ENCODE measurements at regions not wholly inside any gene's neighbourhood (a gene's known extent, or its start where the extent isn't known, plus 50 kb on each side); places are given as distances from the start of the nearest gene placed in this dataset.

DNA sequence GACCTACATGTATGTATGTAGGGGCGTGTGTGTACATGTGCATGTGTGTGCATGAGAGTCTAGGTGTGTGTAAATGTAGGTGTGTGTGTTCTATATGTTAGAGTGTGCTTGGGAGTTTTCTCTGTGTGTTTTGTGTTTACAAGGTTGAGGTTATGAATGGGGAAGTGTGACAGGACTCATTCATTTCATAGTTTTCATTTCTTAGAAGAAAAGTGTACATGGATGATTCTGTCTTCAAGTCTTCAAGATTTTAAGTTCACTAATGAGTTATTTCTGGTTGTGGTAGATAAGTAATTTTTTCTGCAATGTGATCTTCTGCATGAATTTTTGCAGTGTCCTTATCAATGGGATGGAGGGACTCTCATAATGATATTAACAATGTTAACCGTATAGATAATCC is 118.2 kb upstream of the SLC10A2 start:
- TF ChIP-seq EZH2phosphoT487 (IDR thresholded peaks at IDR 0.05; ENCODE audit: low read depth, severe bottlenecking, unreplicated experiment) = no peak
- no peak for TF ChIP-seq CTCF (IDR thresholded peaks at IDR 0.05; ENCODE audit: poor library complexity)
- TF ChIP-seq EZH2 (IDR thresholded peaks at IDR 0.05; ENCODE audit: borderline replicate concordance) = no peak
- Histone ChIP-seq H3K79me2 (no peaks in the 10 kb centered on the region), H2AFZ (no peak overlapping the region), H3K36me3 (replicated peaks; ENCODE audit: insufficient read depth, low read depth) (no peaks in the 10 kb centered on the region), H3K9me2 (replicated peaks; ENCODE audit: insufficient read depth) (no peaks in the 10 kb centered on the region), H3K27me3 (no peaks in the 10 kb centered on the region), H3K4me3 (no peak overlapping the region), H3K27ac (no peak overlapping the region), H3K4me1 (ENCODE audit: insufficient read depth) (no peaks in the 10 kb centered on the region), H3K4me2 (no peak overlapping the region), H4K20me1 (ENCODE audit: insufficient read depth, poor library complexity, severe bottlenecking) (no peaks in the 10 kb centered on the region), H3K9me3 (ENCODE audit: low read depth) (no peaks in the 10 kb centered on the region)
- DNase-seq (ENCODE audit: low spot score) = no peak
- 89% methylated on average over 2 of the region's 2 CpGs for WGBS (ENCODE audit: low lambda C conversion rate, missing lambda C conversion rate)

GRCh38 chr13:103178986-103179943 is 113.0 kb upstream of the SLC10A2 start:
- DNase-seq (ENCODE audit: low spot score) = no peak
- Histone ChIP-seq H3K79me2 (no peaks in the 10 kb centered on the region), H4K20me1 (ENCODE audit: insufficient read depth, poor library complexity, severe bottlenecking) (no peaks in the 10 kb centered on the region), H3K4me2 (no peak overlapping the region), H3K36me3 (replicated peaks; ENCODE audit: insufficient read depth, low read depth) (no peaks in the 10 kb centered on the region), H3K4me1 (ENCODE audit: insufficient read depth) (no peaks in the 10 kb centered on the region), H3K27me3 (no peaks in the 10 kb centered on the region), H3K9me3 (ENCODE audit: low read depth) (no peaks in the 10 kb centered on the region), H2AFZ (no peak overlapping the region), H3K4me3 (no peak overlapping the region), H3K9me2 (replicated peaks; ENCODE audit: insufficient read depth) (no peaks in the 10 kb centered on the region), H3K27ac (no peak overlapping the region)
- 81% methylated on average over 10 of the region's 10 CpGs for WGBS (ENCODE audit: low lambda C conversion rate, missing lambda C conversion rate)
- TF ChIP-seq EZH2 (IDR thresholded peaks at IDR 0.05; ENCODE audit: borderline replicate concordance) (no peak), EZH2phosphoT487 (IDR thresholded peaks at IDR 0.05; ENCODE audit: low read depth, severe bottlenecking, unreplicated experiment) (no peak), CTCF (IDR thresholded peaks at IDR 0.05; ENCODE audit: poor library complexity) (no peak)

- Histone ChIP-seq H3K9me3 (ENCODE audit: low read depth) (no peaks in the 10 kb centered on the region), H3K36me3 (replicated peaks; ENCODE audit: insufficient read depth, low read depth) (no peaks in the 10 kb centered on the region), H4K20me1 (ENCODE audit: insufficient read depth, poor library complexity, severe bottlenecking) (no peaks in the 10 kb centered on the region), H2AFZ (no peak overlapping the region), H3K4me3 (no peak overlapping the region), H3K9me2 (replicated peaks; ENCODE audit: insufficient read depth) (no peaks in the 10 kb centered on the region), H3K27me3 (no peaks in the 10 kb centered on the region), H3K79me2 (no peaks in the 10 kb centered on the region), H3K4me2 (no peak overlapping the region), H3K27ac (no peak overlapping the region), H3K4me1 (ENCODE audit: insufficient read depth) (no peaks in the 10 kb centered on the region)
- 84% methylated on average over 6 of the region's 6 CpGs for WGBS (ENCODE audit: low lambda C conversion rate, missing lambda C conversion rate)
- no peak for TF ChIP-seq CTCF (IDR thresholded peaks at IDR 0.05; ENCODE audit: poor library complexity)
- no peak for TF ChIP-seq EZH2 (IDR thresholded peaks at IDR 0.05; ENCODE audit: borderline replicate concordance)
- TF ChIP-seq EZH2phosphoT487 (IDR thresholded peaks at IDR 0.05; ENCODE audit: low read depth, severe bottlenecking, unreplicated experiment) = no peak
- DNase-seq (ENCODE audit: low spot score) = no peak
Observed at GRCh38 chr13:103174966-103175365, 108.7 kb upstream of the SLC10A2 start.

All from hepatocyte (in vitro differentiated cells).